Progenitor cell of endocrine pancreas (in vitro differentiated cells): ENCODE measurements at regions not wholly inside any gene's neighbourhood (a gene's known extent, or its start where the extent isn't known, plus 50 kb on each side); places are given as distances from the start of the nearest gene placed in this dataset.

Source experiments
- DNase-seq: peaks from one replicate; pipeline ENCODE4 v3.0.0; 2021; ENCODE audit warnings: low spot score; ENCODE audit not compliant: unreplicated experiment
- H3K27ac Mint-ChIP-seq: 2 replicates; pipeline ENCODE4 v1.8.0; 2021; ENCODE audit warnings: mild to moderate bottlenecking, moderate library complexity, mixed read lengths
- H3K27me3 Mint-ChIP-seq: 2 replicates; pipeline ENCODE4 v1.8.0; 2021; ENCODE audit warnings: mixed read lengths
- H3K36me3 Mint-ChIP-seq: 2 replicates; pipeline ENCODE4 v1.8.0; 2022; ENCODE audit warnings: mixed read lengths; ENCODE audit not compliant: insufficient read depth
- H3K4me1 Mint-ChIP-seq: 2 replicates; pipeline ENCODE4 v1.8.0; 2021; ENCODE audit warnings: low read depth, mixed read lengths
- H3K4me3 Mint-ChIP-seq: 2 replicates; pipeline ENCODE4 v1.8.0; 2021; ENCODE audit warnings: low read depth, mild to moderate bottlenecking, moderate library complexity, mixed read lengths
- H3K9me3 Mint-ChIP-seq: 2 replicates; pipeline ENCODE4 v1.8.0; 2021; ENCODE audit warnings: low read depth, mixed read lengths
- CTCF ChIP-seq: fragments of 200-600 bp; sonication (generic); IDR thresholded peaks from one replicate; pipeline ENCODE4 v1.5.0; 2021; ENCODE audit warnings: antibody characterized with exemption, mild to moderate bottlenecking; ENCODE audit not compliant: unreplicated experiment

- Mint-ChIP-seq H3K36me3 (no peaks in the 10 kb centered on the region), H3K4me1 (no peaks in the 10 kb centered on the region), H3K27ac (no peak overlapping the region), H3K27me3 (peaks cover 7% of the 10 kb centered on the region), H3K4me3 (no peak overlapping the region), H3K9me3 (no peaks in the 10 kb centered on the region)
- no peak for DNase-seq
- no peak for TF ChIP-seq CTCF
Measured at GRCh38 chr12:13835652-13836051, 145.8 kb downstream of the GRIN2B start.

DNA sequence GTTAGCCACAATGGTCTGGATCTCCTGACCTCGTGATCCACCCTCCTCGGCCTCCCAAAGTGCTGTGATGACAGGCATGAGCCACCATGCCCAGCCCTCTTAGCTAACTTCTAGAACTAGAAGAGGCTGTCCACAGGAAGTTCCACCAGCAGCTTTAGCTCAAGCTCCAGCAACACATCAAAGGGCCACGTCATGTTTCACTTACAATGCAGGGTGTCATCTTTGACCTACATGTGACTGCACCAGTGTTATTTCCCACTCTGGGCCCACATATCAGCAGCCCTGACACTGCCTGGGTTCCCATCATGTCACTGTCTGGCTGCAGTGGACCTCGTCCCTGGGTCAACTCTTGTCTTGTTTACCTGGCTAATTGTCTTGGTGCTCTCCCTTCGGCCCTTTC, 147.2 kb downstream of the GRIN2B start:
- Mint-ChIP-seq H3K4me1 (no peaks in the 10 kb centered on the region), H3K27ac (no peak overlapping the region), H3K4me3 (no peak overlapping the region), H3K27me3 (peaks cover 7% of the 10 kb centered on the region), H3K36me3 (no peaks in the 10 kb centered on the region), H3K9me3 (no peaks in the 10 kb centered on the region)
- no peak for TF ChIP-seq CTCF
- no peak for DNase-seq

- H3K36me3 Mint-ChIP-seq: no peaks in the 10 kb centered on the region
- no peak overlapping the region for H3K27ac Mint-ChIP-seq
- H3K4me1 Mint-ChIP-seq: no peaks in the 10 kb centered on the region
- no peak overlapping the region for H3K4me3 Mint-ChIP-seq
- no peak for TF ChIP-seq CTCF
- no peaks in the 10 kb centered on the region for H3K9me3 Mint-ChIP-seq
- DNase-seq: no peak
- peaks cover 7% of the 10 kb centered on the region for H3K27me3 Mint-ChIP-seq
Measured at GRCh38 chr12:13817131-13817530, 164.3 kb downstream of the GRIN2B start.

DNA sequence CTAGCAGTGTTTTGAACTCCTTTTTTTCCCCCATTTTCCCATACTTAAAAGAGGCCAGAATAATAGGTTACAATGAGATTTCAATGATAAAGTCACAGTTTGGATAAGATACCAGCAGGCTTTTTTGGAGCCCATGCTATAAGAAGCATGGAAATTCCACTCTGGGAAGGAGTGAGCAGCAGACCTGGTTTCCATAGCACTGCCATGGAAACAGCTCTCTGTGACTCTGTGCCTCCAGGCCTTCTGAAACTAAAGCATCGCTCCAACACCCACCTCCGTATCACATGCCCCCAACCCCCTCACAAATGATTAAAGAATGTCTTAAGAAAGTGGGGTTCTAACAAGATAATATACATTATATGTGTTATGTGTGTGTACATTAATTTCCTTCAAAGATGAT, 165.0 kb downstream of the GRIN2B start:
- no peak overlapping the region for H3K27ac Mint-ChIP-seq
- no peaks in the 10 kb centered on the region for H3K4me1 Mint-ChIP-seq
- TF ChIP-seq CTCF: no peak
- H3K36me3 Mint-ChIP-seq: no peaks in the 10 kb centered on the region
- H3K27me3 Mint-ChIP-seq: peaks cover 5% of the 10 kb centered on the region
- no peak for DNase-seq
- H3K9me3 Mint-ChIP-seq: no peaks in the 10 kb centered on the region
- no peak overlapping the region for H3K4me3 Mint-ChIP-seq

DNA sequence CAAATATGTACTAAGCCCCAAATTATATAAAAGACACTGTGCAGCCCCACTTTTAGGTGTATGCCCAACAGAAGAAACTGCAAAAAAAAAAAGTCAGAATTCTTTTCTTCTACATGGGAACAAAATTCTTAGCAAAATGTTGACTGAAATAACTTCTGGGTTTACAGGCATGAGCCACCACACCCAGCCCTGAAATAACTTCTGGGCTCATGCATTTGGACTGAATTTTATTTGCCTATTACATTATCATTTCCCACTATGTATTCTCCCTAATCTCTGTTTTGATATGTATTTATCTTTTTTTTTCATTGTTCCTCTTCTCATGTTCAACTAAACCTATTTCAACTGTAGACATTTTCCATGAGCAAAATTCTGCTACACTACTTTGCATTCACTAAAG, 169.2 kb downstream of the GRIN2B start:
- Mint-ChIP-seq H3K36me3 (no peaks in the 10 kb centered on the region), H3K4me3 (no peak overlapping the region), H3K27me3 (no peaks in the 10 kb centered on the region), H3K9me3 (no peaks in the 10 kb centered on the region), H3K4me1 (peaks cover 2% of the 10 kb centered on the region), H3K27ac (no peak overlapping the region)
- no peak for DNase-seq
- no peak for TF ChIP-seq CTCF

DNA sequence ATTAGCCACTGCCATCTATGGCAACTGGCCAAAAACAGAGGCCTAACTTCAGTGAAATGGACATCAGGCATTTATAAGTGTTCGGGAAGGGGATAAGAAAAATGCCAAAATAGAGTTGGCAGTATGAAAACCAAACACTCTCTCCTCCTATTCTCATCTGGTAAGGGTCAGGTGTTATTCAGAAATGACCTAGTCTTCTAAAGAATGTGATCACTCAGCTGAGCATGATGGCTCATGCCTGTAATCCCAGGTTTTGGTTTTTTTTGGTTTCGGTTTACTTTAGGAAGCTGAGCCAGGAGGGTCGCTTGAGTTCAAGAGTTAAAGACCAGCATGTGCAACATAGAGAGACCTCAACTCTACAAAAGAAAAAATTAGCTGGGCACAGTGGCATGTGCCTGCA, 170.3 kb downstream of the GRIN2B start:
- H3K4me1 Mint-ChIP-seq: peaks cover 2% of the 10 kb centered on the region

More for the DNA sequence above, 170.3 kb downstream of the GRIN2B start:
- no peak for TF ChIP-seq CTCF
- Mint-ChIP-seq H3K27ac (no peak overlapping the region), H3K27me3 (no peaks in the 10 kb centered on the region), H3K36me3 (no peaks in the 10 kb centered on the region), H3K9me3 (no peaks in the 10 kb centered on the region), H3K4me3 (no peak overlapping the region)
- DNase-seq: no peak
